SK-N-SH (cell line): ENCODE measurements at regions not wholly inside any gene's neighbourhood (a gene's known extent, or its start where the extent isn't known, plus 50 kb on each side); places are given as distances from the start of the nearest gene placed in this dataset.

Experiments
- CHD2 ChIP-seq: fragments of 150-350 bp; IDR thresholded peaks from 2 replicates; pipeline ENCODE4 v1.6.1; 2018; ENCODE audit warnings: low read length; ENCODE audit not compliant: partially characterized antibody
- ELF1 ChIP-seq: IDR thresholded peaks from 2 replicates; pipeline ENCODE4 v1.4.0; 2012
- NFIC ChIP-seq: IDR thresholded peaks from 2 replicates; pipeline ENCODE4 v1.4.0; 2012; ENCODE audit warnings: borderline replicate concordance
- POLR2AphosphoS5 ChIP-seq: IDR thresholded peaks from 2 replicates; pipeline ENCODE4 v1.6.1; 2012; ENCODE audit warnings: low read depth, low read length
- RAD21 ChIP-seq: IDR thresholded peaks from 2 replicates; pipeline ENCODE4 v1.6.1; 2012; ENCODE audit warnings: mild to moderate bottlenecking, low read length
- RFX5 ChIP-seq: IDR thresholded peaks from 2 replicates; pipeline ENCODE4 v1.6.1; 2012; ENCODE audit warnings: mild to moderate bottlenecking, improper control_type of control experiment, low read length
- TF ChIP-seq, protein P1 (sequence below): fragments of 200-600 bp; sonication (generic); IDR thresholded peaks from 2 replicates; pipeline ENCODE4 v1.6.1; 2017; ENCODE audit warnings: antibody characterized with exemption, mild to moderate bottlenecking, moderate library complexity

DNA sequence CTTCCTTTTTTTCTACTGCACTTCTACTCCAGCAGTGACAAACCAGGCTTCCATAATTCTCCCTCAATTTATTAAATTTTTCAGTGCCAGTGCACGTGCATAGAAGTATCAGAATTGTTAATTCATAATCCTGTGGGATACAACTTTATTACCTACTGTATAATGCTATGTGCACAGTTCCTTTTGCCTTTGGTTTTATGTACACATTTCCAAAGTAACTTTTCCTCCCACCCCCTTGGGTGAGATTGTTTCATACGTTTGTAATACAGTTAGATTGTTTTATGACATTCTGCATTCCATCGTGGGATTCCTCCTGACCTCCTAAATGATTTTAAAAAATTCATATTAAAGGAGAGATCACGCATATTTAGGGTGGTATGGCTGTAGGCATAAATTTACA is 128.1 kb downstream of the TTC6 start:
- TF ChIP-seq, protein P1, sequence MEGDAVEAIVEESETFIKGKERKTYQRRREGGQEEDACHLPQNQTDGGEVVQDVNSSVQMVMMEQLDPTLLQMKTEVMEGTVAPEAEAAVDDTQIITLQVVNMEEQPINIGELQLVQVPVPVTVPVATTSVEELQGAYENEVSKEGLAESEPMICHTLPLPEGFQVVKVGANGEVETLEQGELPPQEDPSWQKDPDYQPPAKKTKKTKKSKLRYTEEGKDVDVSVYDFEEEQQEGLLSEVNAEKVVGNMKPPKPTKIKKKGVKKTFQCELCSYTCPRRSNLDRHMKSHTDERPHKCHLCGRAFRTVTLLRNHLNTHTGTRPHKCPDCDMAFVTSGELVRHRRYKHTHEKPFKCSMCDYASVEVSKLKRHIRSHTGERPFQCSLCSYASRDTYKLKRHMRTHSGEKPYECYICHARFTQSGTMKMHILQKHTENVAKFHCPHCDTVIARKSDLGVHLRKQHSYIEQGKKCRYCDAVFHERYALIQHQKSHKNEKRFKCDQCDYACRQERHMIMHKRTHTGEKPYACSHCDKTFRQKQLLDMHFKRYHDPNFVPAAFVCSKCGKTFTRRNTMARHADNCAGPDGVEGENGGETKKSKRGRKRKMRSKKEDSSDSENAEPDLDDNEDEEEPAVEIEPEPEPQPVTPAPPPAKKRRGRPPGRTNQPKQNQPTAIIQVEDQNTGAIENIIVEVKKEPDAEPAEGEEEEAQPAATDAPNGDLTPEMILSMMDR, result no peak
- TF ChIP-seq RAD21, result no peak
- no peak for TF ChIP-seq POLR2AphosphoS5
- TF ChIP-seq CHD2, result no peak
- no peak for TF ChIP-seq ELF1
- TF ChIP-seq RFX5, result no peak
- no peak for TF ChIP-seq NFIC
